GM23338 (cell line): ENCODE measurements at regions not wholly inside any gene's neighbourhood (a gene's known extent, or its start where the extent isn't known, plus 50 kb on each side); places are given as distances from the start of the nearest gene placed in this dataset.
A peak's percentile ranks its signal among the peaks of the same experiment; 100 is the strongest.

ENCODE experiments used
- ATAC-seq: fragments of 200-7000 bp; cut with Tn5 transposase; 3 replicates; pipeline ENCODE4 v1.9.1; 2020
- DNase-seq: peaks from one replicate; pipeline ENCODE4 v3.0.0-alpha.2; 2015; ENCODE audit warnings: low spot score
- H2AFZ ChIP-seq: fragments of 200-600 bp; sonication (generic); 2 replicates; pipeline ENCODE4 v1.8.0; 2016; ENCODE audit warnings: antibody characterized with exemption, mild to moderate bottlenecking, moderate library complexity
- H3F3A ChIP-seq: fragments of 200-600 bp; sonication (generic); replicated peaks from 2 replicates; pipeline ENCODE4 v1.8.0; 2017; ENCODE audit warnings: antibody characterized with exemption, mixed run types, low read depth
- H3K27ac ChIP-seq: fragments of 200-600 bp; sonication (generic); 2 replicates; pipeline ENCODE4 v1.6.1; 2016; ENCODE audit warnings: low read depth
- H3K27me3 ChIP-seq: fragments of 200-600 bp; sonication (generic); 2 replicates; pipeline ENCODE4 v1.8.0; 2016; ENCODE audit warnings: mild to moderate bottlenecking, mixed run types, moderate library complexity; ENCODE audit not compliant: insufficient read depth
- H3K36me3 ChIP-seq: fragments of 200-600 bp; sonication (generic); 2 replicates; pipeline ENCODE4 v1.8.0; 2016; ENCODE audit warnings: mild to moderate bottlenecking; ENCODE audit not compliant: insufficient read depth
- H3K4me1 ChIP-seq: fragments of 200-600 bp; sonication (generic); 2 replicates; pipeline ENCODE4 v1.8.0; 2016; ENCODE audit warnings: mild to moderate bottlenecking, moderate library complexity; ENCODE audit not compliant: insufficient read depth
- H3K4me2 ChIP-seq: fragments of 200-600 bp; sonication (generic); 2 replicates; pipeline ENCODE4 v1.7.1; 2017; ENCODE audit warnings: mixed run types
- H3K4me3 ChIP-seq: fragments of 200-600 bp; sonication (generic); 2 replicates; pipeline ENCODE4 v1.6.1; 2016; ENCODE audit warnings: mixed run types
- H3K79me2 ChIP-seq: fragments of 200-600 bp; sonication (generic); replicated peaks from 2 replicates; pipeline ENCODE4 v1.8.0; 2017; ENCODE audit warnings: mild to moderate bottlenecking; ENCODE audit not compliant: insufficient read depth
- H3K9me2 ChIP-seq: fragments of 200-600 bp; sonication (generic); 2 replicates; pipeline ENCODE4 v1.8.0; 2017; ENCODE audit not compliant: insufficient read depth
- H4K20me1 ChIP-seq: fragments of 200-600 bp; sonication (generic); replicated peaks from 2 replicates; pipeline ENCODE4 v1.8.0; 2017; ENCODE audit warnings: mild to moderate bottlenecking; ENCODE audit not compliant: insufficient read depth
- H3K27ac Mint-ChIP-seq: 2 replicates; pipeline ENCODE4 v1.8.0; 2020; ENCODE audit warnings: inconsistent platforms, mild to moderate bottlenecking, moderate library complexity, mixed read lengths
- H3K27me3 Mint-ChIP-seq: 3 replicates; pipeline ENCODE4 v1.8.0; 2022; ENCODE audit warnings: low read depth, mild to moderate bottlenecking, moderate library complexity, mixed read lengths, inconsistent platforms; ENCODE audit not compliant: insufficient read depth, poor library complexity
- H3K36me3 Mint-ChIP-seq: 3 replicates; pipeline ENCODE4 v1.8.0; 2021; ENCODE audit warnings: low read depth, mild to moderate bottlenecking, inconsistent platforms, moderate library complexity, mixed read lengths
- H3K4me1 Mint-ChIP-seq: 3 replicates; pipeline ENCODE4 v1.8.0; 2020; ENCODE audit warnings: mild to moderate bottlenecking, inconsistent platforms, mixed read lengths
- H3K4me3 Mint-ChIP-seq: 3 replicates; pipeline ENCODE4 v1.8.0; 2021; ENCODE audit warnings: moderate library complexity, mild to moderate bottlenecking, inconsistent platforms, mixed read lengths
- H3K9me3 Mint-ChIP-seq: 3 replicates; pipeline ENCODE4 v1.8.0; 2020; ENCODE audit warnings: moderate library complexity, mild to moderate bottlenecking, inconsistent platforms, mixed read lengths
- EZH2 ChIP-seq: fragments of 200-600 bp; sonication (generic); IDR thresholded peaks from one replicate; pipeline ENCODE4 v1.8.0; 2017; ENCODE audit warnings: antibody characterized with exemption, mild to moderate bottlenecking, low read depth; ENCODE audit not compliant: unreplicated experiment
- REST ChIP-seq: IDR thresholded peaks from one replicate; pipeline ENCODE4 v1.6.1; 2018; ENCODE audit warnings: antibody characterized with exemption; ENCODE audit not compliant: unreplicated experiment
- STAT1 ChIP-seq: IDR thresholded peaks from one replicate; pipeline ENCODE4 v1.6.1; 2016; ENCODE audit warnings: antibody characterized with exemption; ENCODE audit not compliant: unreplicated experiment
- ZNF331 ChIP-seq: fragments of 250-450 bp; sonication (Bioruptor Pico); IDR thresholded peaks from 2 replicates; pipeline ENCODE4 v1.5.0; 2020; ENCODE audit warnings: low read depth, mild to moderate bottlenecking, moderate library complexity
- ZNF462 ChIP-seq: fragments of 250-450 bp; sonication (Bioruptor Pico); IDR thresholded peaks from 2 replicates; pipeline ENCODE4 v1.5.0; 2020; ENCODE audit warnings: mild to moderate bottlenecking, moderate library complexity

GRCh38 chr2:207327513-207327912 is 161.8 kb upstream of the KLF7 start (continued):
- TF ChIP-seq EZH2: no peak
- no peak for TF ChIP-seq ZNF462 (CRISPR knock-in tag)

GRCh38 chr2:207328944-207329386 is 163.2 kb upstream of the KLF7 start:
- no peaks in the 10 kb centered on the region for H3K36me3 Mint-ChIP-seq
- peak overlapping the region; percentile 73; the same call in 1 of the 2 replicates for H2AFZ ChIP-seq
- H4K20me1 ChIP-seq: no peaks in the 10 kb centered on the region
- 0 out of 2 replicates have a peak, but pooled peaks cover 5% of the 10 kb centered on the region for H3K9me2 ChIP-seq
- DNase-seq (no peak), ATAC-seq (no peak)
- no peak overlapping the region; the same call in 1 of the 2 replicates for H3K4me2 ChIP-seq
- no peak overlapping the region for H3K4me3 ChIP-seq
- H3K27ac ChIP-seq: no peak overlapping the region
- TF ChIP-seq REST (no peak), ZNF331 (CRISPR knock-in tag) (no peak), ZNF462 (CRISPR knock-in tag) (no peak), STAT1 (no peak)
- H3F3A ChIP-seq: peaks cover 4% of the 10 kb centered on the region
- no peaks in the 10 kb centered on the region for H3K27me3 ChIP-seq
- H3K36me3 ChIP-seq: no peaks in the 10 kb centered on the region
- no peaks in the 10 kb centered on the region for H3K9me3 Mint-ChIP-seq
- H3K4me3 Mint-ChIP-seq: no peak overlapping the region
- H3K79me2 ChIP-seq: no peaks in the 10 kb centered on the region
- peaks cover 4% of the 10 kb centered on the region for H3K4me1 ChIP-seq
- H3K27ac Mint-ChIP-seq: no peak overlapping the region
- peaks cover 30% of the 10 kb centered on the region for H3K4me1 Mint-ChIP-seq
- peaks cover 4% of the 10 kb centered on the region for H3K27me3 Mint-ChIP-seq
